Activated CD4-positive, alpha-beta memory T cell treated with anti-CD3 and anti-CD28 coated beads for 36 hours (primary cell): ENCODE measurements at regions not wholly inside any gene's neighbourhood (a gene's known extent, or its start where the extent isn't known, plus 50 kb on each side); places are given as distances from the start of the nearest gene placed in this dataset.

Experiments used
- CTCF ChIA-PET: fragments of 350-600 bp; sonication (Branson Sonifier 250); formaldehyde crosslinking; loops from one replicate; lab custom pipeline; 2021; ENCODE audit warnings: antibody characterized with exemption, inconsistent platforms; lab: Charles Lee
- POLR2A ChIA-PET: fragments of 350-600 bp; sonication (Branson Sonifier 250); formaldehyde crosslinking; loops from one replicate; lab custom pipeline; 2021; ENCODE audit warnings: antibody characterized with exemption; lab: Charles Lee
- DNase-seq: peaks from one replicate; pipeline ENCODE4 v3.0.0-alpha.2; 2020
- H3K27ac Mint-ChIP-seq: one replicate; pipeline ENCODE4 v1.8.0; 2021; ENCODE audit warnings: mixed read lengths
- H3K27me3 Mint-ChIP-seq: one replicate; pipeline ENCODE4 v1.8.0; 2021; ENCODE audit warnings: mixed read lengths
- H3K36me3 Mint-ChIP-seq: one replicate; pipeline ENCODE4 v1.8.0; 2021; ENCODE audit warnings: mixed read lengths
- H3K4me1 Mint-ChIP-seq: one replicate; pipeline ENCODE4 v1.8.0; 2021; ENCODE audit warnings: low read depth, mixed read lengths
- H3K4me3 Mint-ChIP-seq: one replicate; pipeline ENCODE4 v1.8.0; 2021; ENCODE audit warnings: mild to moderate bottlenecking, mixed read lengths
- H3K9me3 Mint-ChIP-seq: one replicate; pipeline ENCODE4 v1.8.0; 2021; ENCODE audit warnings: mixed read lengths
- intact Hi-C: fragments of 100-400 bp; cut with micrococcal nuclease; formaldehyde crosslinking; loops from one replicate; pipeline ENCODE4 v1.15.1; 2023

GRCh38 chr6:91350146-91350908 lies 763.5 kb upstream of the MAP3K7 start:
- ChIA-PET CTCF (no interaction called here), POLR2A (no interaction called here)
- Mint-ChIP-seq H3K27me3 (no peaks in the 10 kb centered on the region), H3K4me1 (no peaks in the 10 kb centered on the region), H3K27ac (no peak overlapping the region), H3K4me3 (no peak overlapping the region), H3K9me3 (no peaks in the 10 kb centered on the region), H3K36me3 (no peaks in the 10 kb centered on the region)
- no peak for DNase-seq
- intact Hi-C loops, result no loop called here

GRCh38 chr6:91341473-91341872 lies 754.6 kb upstream of the MAP3K7 start:
- POLR2A ChIA-PET, result no interaction called here
- CTCF ChIA-PET, result no interaction called here
- H3K36me3 Mint-ChIP-seq, result no peaks in the 10 kb centered on the region
- H3K4me3 Mint-ChIP-seq, result no peak overlapping the region
- no peaks in the 10 kb centered on the region for H3K4me1 Mint-ChIP-seq
- intact Hi-C loops, result no loop called here
- DNase-seq, result no peak
- peaks cover 1% of the 10 kb centered on the region for H3K27me3 Mint-ChIP-seq
- no peak overlapping the region for H3K27ac Mint-ChIP-seq
- H3K9me3 Mint-ChIP-seq, result no peaks in the 10 kb centered on the region

- H3K36me3 Mint-ChIP-seq, result no peaks in the 10 kb centered on the region
- ChIA-PET CTCF (no interaction called here), POLR2A (no interaction called here)
- peaks cover 1% of the 10 kb centered on the region for H3K27me3 Mint-ChIP-seq
- no peaks in the 10 kb centered on the region for H3K9me3 Mint-ChIP-seq
- no peak overlapping the region for H3K4me3 Mint-ChIP-seq
- no peak for DNase-seq
- no peak overlapping the region for H3K27ac Mint-ChIP-seq
- intact Hi-C loops, result no loop called here
- no peaks in the 10 kb centered on the region for H3K4me1 Mint-ChIP-seq
Measured at GRCh38 chr6:91340896-91341395, 754.1 kb upstream of the MAP3K7 start.

GRCh38 chr6:91337967-91338366 lies 751.1 kb upstream of the MAP3K7 start:
- no peak overlapping the region for H3K27ac Mint-ChIP-seq
- intact Hi-C loops, result no loop called here
- no peaks in the 10 kb centered on the region for H3K4me1 Mint-ChIP-seq
- H3K27me3 Mint-ChIP-seq, result peaks cover 1% of the 10 kb centered on the region
- ChIA-PET POLR2A (no interaction called here), CTCF (no interaction called here)
- peaks cover 2% of the 10 kb centered on the region for H3K9me3 Mint-ChIP-seq
- no peaks in the 10 kb centered on the region for H3K36me3 Mint-ChIP-seq
- no peak for DNase-seq
- H3K4me3 Mint-ChIP-seq, result no peak overlapping the region

- POLR2A ChIA-PET, result interaction anchor here (0.7 kb wide), 1 partner anchor 50 kb away, joined by 4 read pairs; no protein-coding TSS in a partner anchor
Measured at GRCh38 chr6:91330896-91331295, 744.0 kb upstream of the MAP3K7 start.

GRCh38 chr6:91328241-91328640 lies 741.4 kb upstream of the MAP3K7 start:
- ChIA-PET POLR2A (no interaction called here), CTCF (no interaction called here)
- Mint-ChIP-seq H3K4me3 (no peak overlapping the region), H3K9me3 (no peaks in the 10 kb centered on the region), H3K27me3 (no peaks in the 10 kb centered on the region), H3K4me1 (no peaks in the 10 kb centered on the region), H3K27ac (no peak overlapping the region), H3K36me3 (no peaks in the 10 kb centered on the region)
- no peak for DNase-seq
- intact Hi-C loops, result no loop called here

More at GRCh38 chr6:91330896-91331295, 744.0 kb upstream of the MAP3K7 start:
- no peak overlapping the region for H3K4me3 Mint-ChIP-seq
- H3K27me3 Mint-ChIP-seq, result no peaks in the 10 kb centered on the region
- intact Hi-C loops, result no loop called here
- H3K27ac Mint-ChIP-seq, result no peak overlapping the region
- CTCF ChIA-PET, result interaction anchor here (0.6 kb wide), 1 partner anchor 621 kb away, joined by 3 read pairs; no protein-coding TSS in a partner anchor
- no peaks in the 10 kb centered on the region for H3K36me3 Mint-ChIP-seq
- H3K9me3 Mint-ChIP-seq, result peaks cover 2% of the 10 kb centered on the region
- DNase-seq, result no peak
- H3K4me1 Mint-ChIP-seq, result no peaks in the 10 kb centered on the region

GRCh38 chr6:91324711-91325110 lies 737.8 kb upstream of the MAP3K7 start:
- ChIA-PET POLR2A (no interaction called here), CTCF (no interaction called here)
- H3K27ac Mint-ChIP-seq, result no peak overlapping the region
- H3K4me3 Mint-ChIP-seq, result no peak overlapping the region
- H3K36me3 Mint-ChIP-seq, result no peaks in the 10 kb centered on the region
- H3K9me3 Mint-ChIP-seq, result no peaks in the 10 kb centered on the region
- no peaks in the 10 kb centered on the region for H3K27me3 Mint-ChIP-seq
- H3K4me1 Mint-ChIP-seq, result no peaks in the 10 kb centered on the region
- no peak for DNase-seq
- intact Hi-C loops, result no loop called here

GRCh38 chr6:91317984-91318383 lies 731.1 kb upstream of the MAP3K7 start:
- CTCF ChIA-PET, result no interaction called here
- H3K27ac Mint-ChIP-seq, result no peak overlapping the region
- no peaks in the 10 kb centered on the region for H3K36me3 Mint-ChIP-seq
- H3K4me3 Mint-ChIP-seq, result no peak overlapping the region
- POLR2A ChIA-PET, result no interaction called here
- no peak for DNase-seq
- H3K27me3 Mint-ChIP-seq, result no peaks in the 10 kb centered on the region
- no peaks in the 10 kb centered on the region for H3K4me1 Mint-ChIP-seq
- H3K9me3 Mint-ChIP-seq, result no peaks in the 10 kb centered on the region
- intact Hi-C loops, result no loop called here

GRCh38 chr6:91317247-91317835 lies 730.5 kb upstream of the MAP3K7 start:
- CTCF ChIA-PET, result no interaction called here
- POLR2A ChIA-PET, result no interaction called here
- intact Hi-C loops, result no loop called here
- Mint-ChIP-seq H3K9me3 (no peaks in the 10 kb centered on the region), H3K4me1 (no peaks in the 10 kb centered on the region), H3K36me3 (no peaks in the 10 kb centered on the region), H3K27ac (no peak overlapping the region), H3K27me3 (no peaks in the 10 kb centered on the region), H3K4me3 (no peak overlapping the region)
- no peak for DNase-seq

GRCh38 chr6:91310178-91310577 lies 723.3 kb upstream of the MAP3K7 start:
- Mint-ChIP-seq H3K27ac (no peak overlapping the region), H3K36me3 (no peaks in the 10 kb centered on the region), H3K27me3 (no peaks in the 10 kb centered on the region), H3K4me1 (no peaks in the 10 kb centered on the region), H3K4me3 (no peak overlapping the region), H3K9me3 (no peaks in the 10 kb centered on the region)
- CTCF ChIA-PET, result no interaction called here
- intact Hi-C loops, result no loop called here
- POLR2A ChIA-PET, result no interaction called here
- no peak for DNase-seq

GRCh38 chr6:91305755-91306154 lies 718.9 kb upstream of the MAP3K7 start:
- no peak for DNase-seq
- Mint-ChIP-seq H3K27me3 (no peaks in the 10 kb centered on the region), H3K9me3 (no peaks in the 10 kb centered on the region), H3K36me3 (no peaks in the 10 kb centered on the region), H3K4me3 (no peak overlapping the region), H3K4me1 (no peaks in the 10 kb centered on the region), H3K27ac (no peak overlapping the region)
- POLR2A ChIA-PET, result no interaction called here
- CTCF ChIA-PET, result no interaction called here
- intact Hi-C loops, result no loop called here

GRCh38 chr6:91304521-91304920 lies 717.6 kb upstream of the MAP3K7 start:
- Mint-ChIP-seq H3K4me1 (no peaks in the 10 kb centered on the region), H3K4me3 (no peak overlapping the region), H3K27ac (no peak overlapping the region), H3K36me3 (no peaks in the 10 kb centered on the region), H3K27me3 (no peaks in the 10 kb centered on the region), H3K9me3 (no peaks in the 10 kb centered on the region)
- ChIA-PET POLR2A (no interaction called here), CTCF (no interaction called here)
- no peak for DNase-seq
- intact Hi-C loops, result no loop called here

GRCh38 chr6:91303326-91303725 lies 716.5 kb upstream of the MAP3K7 start:
- no peak for DNase-seq
- no peaks in the 10 kb centered on the region for H3K27me3 Mint-ChIP-seq
- no peaks in the 10 kb centered on the region for H3K36me3 Mint-ChIP-seq
- no peak overlapping the region for H3K27ac Mint-ChIP-seq
- CTCF ChIA-PET, result no interaction called here
- H3K9me3 Mint-ChIP-seq, result no peaks in the 10 kb centered on the region
- intact Hi-C loops, result no loop called here
- no peak overlapping the region for H3K4me3 Mint-ChIP-seq
- no peaks in the 10 kb centered on the region for H3K4me1 Mint-ChIP-seq
- POLR2A ChIA-PET, result no interaction called here
